Common myeloid progenitor, CD34-positive (primary cell): ENCODE measurements at regions not wholly inside any gene's neighbourhood (a gene's known extent, or its start where the extent isn't known, plus 50 kb on each side); places are given as distances from the start of the nearest gene placed in this dataset.
"Not testable (repeated sequence)": the region's sequence is repeated elsewhere in the genome, so short reads cannot be mapped to it uniquely, and the experiment has no call there.

Source experiments
- CTCF ChIA-PET: fragments of 350-600 bp; sonication (Branson Sonifier 250); formaldehyde crosslinking; loops from one replicate; lab custom pipeline; 2021; ENCODE audit warnings: antibody characterized with exemption; lab: Charles Lee
- POLR2A ChIA-PET: fragments of 350-600 bp; sonication (Branson Sonifier 250); formaldehyde crosslinking; loops from one replicate; lab custom pipeline; 2021; ENCODE audit warnings: antibody characterized with exemption; lab: Charles Lee
- DNase-seq, 3 donors: peaks; one replicate each; pipeline versions ENCODE4 v3.0.0 to v3.0.0-alpha.2; 2013
- H3K27ac ChIP-seq, 2 experiments: 1 replicate in 1 of 2; 2 replicates in 1 of 2; pipeline ENCODE4 v1.7.0; 2013; ENCODE audit warnings: inconsistent platforms in 2 of 2, low read length in 2 of 2, mild to moderate bottlenecking in 2 of 2, low read depth in 1 of 2, moderate library complexity in 1 of 2; ENCODE audit not compliant: severe bottlenecking in 2 of 2, insufficient read depth in 1 of 2, poor library complexity in 1 of 2
- H3K27me3 ChIP-seq, 5 experiments: replicated peaks in 2 of 5; 1 replicate in 3 of 5; 2 replicates in 2 of 5; pipeline versions ENCODE4 v1.6.1 to v1.7.0; 2013; ENCODE audit warnings: low read length in 4 of 5, mild to moderate bottlenecking in 2 of 5, moderate library complexity in 2 of 5, inconsistent platforms in 1 of 5; ENCODE audit not compliant: insufficient read depth in 5 of 5, control insufficient read depth in 4 of 5
- H3K36me3 ChIP-seq, 4 experiments: 1 replicate in 2 of 4; 2 replicates in 2 of 4; pipeline versions ENCODE4 v1.6.1 to v1.7.0; 2013; ENCODE audit warnings: low read length in 3 of 4, control low read depth in 1 of 4, mild to moderate bottlenecking in 1 of 4; ENCODE audit not compliant: control insufficient read depth in 4 of 4, insufficient read depth in 4 of 4
- H3K4me1 ChIP-seq, 4 experiments: 1 replicate in 3 of 4; 2 replicates in 1 of 4; pipeline versions ENCODE4 v1.6.1 to v1.7.1; 2013; ENCODE audit warnings: low read length in 3 of 4, mild to moderate bottlenecking in 3 of 4, control low read depth in 1 of 4, inconsistent platforms in 1 of 4, moderate library complexity in 1 of 4; ENCODE audit not compliant: control insufficient read depth in 4 of 4, insufficient read depth in 4 of 4; ENCODE audit errors: control extremely low read depth in 1 of 4
- H3K4me3 ChIP-seq, 7 experiments: 1 replicate in 4 of 7; 2 replicates in 3 of 7; pipeline versions ENCODE4 v1.5.1 to v1.7.0; 2013; ENCODE audit warnings: mild to moderate bottlenecking in 7 of 7, low read length in 6 of 7, moderate library complexity in 6 of 7, inconsistent platforms in 2 of 7, low read depth in 2 of 7, control low read depth in 1 of 7; ENCODE audit not compliant: insufficient read depth in 4 of 7, control insufficient read depth in 1 of 7; ENCODE audit errors: extremely low read depth in 1 of 7
- H3K9me3 ChIP-seq, 5 experiments: 1 replicate in 4 of 5; 2 replicates in 1 of 5; pipeline versions ENCODE4 v1.6.1 to v1.7.1; 2013; ENCODE audit warnings: low read length in 4 of 5, mild to moderate bottlenecking in 2 of 5, inconsistent platforms in 1 of 5, low read depth in 1 of 5, moderate library complexity in 1 of 5; ENCODE audit not compliant: control insufficient read depth in 4 of 5, insufficient read depth in 2 of 5; ENCODE audit errors: control extremely low read depth in 1 of 5
- WGBS: methylation state at CpG from one replicate; pipeline ENCODE4 v1.1.5; 2013; ENCODE audit not compliant: insufficient coverage; 5-methylcytosine and 5-hydroxymethylcytosine counted together

GRCh38 chr14:28820677-28821076, 54.1 kb downstream of the FOXG1 start:
- ChIA-PET POLR2A (no interaction called here), CTCF (no interaction called here)
- H3K36me3 ChIP-seq = no peaks in the 10 kb centered on the region
- H3K27me3 ChIP-seq = no peaks in the 10 kb centered on the region
- DNase-seq = no peak
- no peaks in the 10 kb centered on the region for H3K4me1 ChIP-seq
- no CpG with 5 or more reads among the region's 1 CpG for WGBS
- no peak overlapping the region for H3K27ac ChIP-seq
- H3K9me3 ChIP-seq = peaks cover 0 to 5% (median 3%) of the 10 kb centered on the region in 5 experiments
- no peak overlapping the region for H3K4me3 ChIP-seq

DNA sequence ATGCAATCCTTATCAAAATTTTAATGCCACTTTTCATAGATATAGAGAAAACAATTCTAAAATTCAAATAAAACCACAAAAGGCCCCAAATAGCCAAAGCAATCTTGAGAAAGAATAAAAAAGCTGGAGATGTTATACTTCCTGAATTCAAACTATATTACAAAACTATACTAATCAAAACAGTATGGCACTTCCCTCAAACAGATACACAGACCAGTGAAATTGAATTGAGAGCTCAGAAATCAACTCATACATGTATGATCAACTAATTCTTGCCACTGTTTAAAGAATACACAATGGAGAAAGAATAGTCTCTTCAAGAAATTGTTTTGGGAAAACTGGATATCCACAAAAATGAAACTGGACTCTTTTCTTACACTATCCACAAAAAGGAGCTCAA, 55.4 kb downstream of the FOXG1 start:
- H3K4me3 ChIP-seq = no peak overlapping the region
- no peaks in the 10 kb centered on the region for H3K27me3 ChIP-seq
- H3K36me3 ChIP-seq = no peaks in the 10 kb centered on the region
- no peak for DNase-seq
- ChIA-PET POLR2A (no interaction called here), CTCF (interaction anchor here (0.8 kb wide), 1 partner anchor 12 kb away, joined by 3 read pairs; no protein-coding TSS in a partner anchor)
- H3K4me1 ChIP-seq = no peaks in the 10 kb centered on the region
- H3K9me3 ChIP-seq = peaks cover 0 to 5% (median 3%) of the 10 kb centered on the region in 5 experiments
- no peak overlapping the region for H3K27ac ChIP-seq

DNA sequence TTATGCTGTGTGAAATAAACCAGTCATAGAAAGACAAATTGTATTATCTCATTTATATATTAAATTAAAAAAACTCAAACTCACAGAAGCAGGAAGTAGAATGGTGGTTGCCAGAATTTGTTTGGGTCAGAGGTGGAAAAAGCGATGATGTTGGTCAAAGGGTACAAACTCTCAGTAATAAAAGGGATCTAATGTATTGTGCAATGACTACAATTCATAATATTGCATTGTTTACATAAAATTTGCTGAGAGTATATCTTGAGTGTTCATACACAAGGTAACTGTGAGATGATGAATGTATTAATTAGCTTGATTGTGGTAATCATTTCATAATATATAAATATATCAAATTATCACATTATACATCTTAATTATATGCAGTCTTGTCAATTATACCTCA, 56.7 kb downstream of the FOXG1 start:
- Histone ChIP-seq H3K36me3 (no peaks in the 10 kb centered on the region), H3K9me3 (peaks cover 0 to 5% (median 3%) of the 10 kb centered on the region in 5 experiments), H3K27me3 (no peaks in the 10 kb centered on the region), H3K4me3 (no peak overlapping the region), H3K27ac (no peak overlapping the region), H3K4me1 (no peaks in the 10 kb centered on the region)
- DNase-seq = no peak
- CTCF ChIA-PET = no interaction called here
- POLR2A ChIA-PET = no interaction called here
- no CpG with 5 or more reads among the region's 1 CpG for WGBS

DNA sequence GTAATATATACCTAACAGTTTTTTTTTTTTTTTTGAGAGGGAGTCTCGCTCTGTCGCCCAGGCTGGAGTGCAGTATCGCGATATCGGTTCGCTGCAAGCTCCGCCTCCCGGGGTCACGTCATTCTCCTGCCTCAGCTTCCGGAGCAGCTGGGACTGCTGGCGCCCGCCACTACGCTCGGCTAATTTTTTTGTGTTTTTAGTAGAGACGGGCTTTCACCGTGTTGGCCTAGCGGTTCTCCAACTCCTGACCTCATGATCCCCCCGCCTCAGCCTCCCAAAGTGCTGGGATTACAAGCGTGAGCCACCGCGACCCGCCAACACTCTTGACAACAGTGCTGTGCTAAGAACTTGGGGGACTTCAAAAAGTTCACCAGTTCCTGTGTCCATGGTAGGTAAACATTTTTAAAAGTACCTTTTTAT, 63.5 kb downstream of the FOXG1 start:
- POLR2A ChIA-PET = no interaction called here
- Histone ChIP-seq H3K4me3 (no peak overlapping the region), H3K27ac (no peak overlapping the region), H3K36me3 (no peaks in the 10 kb centered on the region), H3K27me3 (no peaks in the 10 kb centered on the region), H3K9me3 (no peaks in the 10 kb centered on the region), H3K4me1 (no peaks in the 10 kb centered on the region)
- DNase-seq = no peak
- WGBS = 98% methylated on average over 20 of the region's 22 CpGs
- CTCF ChIA-PET = no interaction called here

GRCh38 chr14:28831126-28831525, 64.5 kb downstream of the FOXG1 start:
- Histone ChIP-seq H3K27ac (no peak overlapping the region), H3K27me3 (no peaks in the 10 kb centered on the region), H3K4me1 (no peaks in the 10 kb centered on the region), H3K36me3 (no peaks in the 10 kb centered on the region), H3K9me3 (no peaks in the 10 kb centered on the region), H3K4me3 (no peak overlapping the region)
- ChIA-PET POLR2A (no interaction called here), CTCF (interaction anchor here (0.6 kb wide), 1 partner anchor 1210 kb away, joined by 3 read pairs; no protein-coding TSS in a partner anchor)
- DNase-seq = no peak
- no CpG with 5 or more reads among the region's 3 CpGs for WGBS

- POLR2A ChIA-PET = interaction anchor here (0.6 kb wide), 1 partner anchor 1529 kb away, joined by 4 read pairs; no protein-coding TSS in a partner anchor
Observed at GRCh38 chr14:28842569-28842968, 76.0 kb downstream of the FOXG1 start.

DNA sequence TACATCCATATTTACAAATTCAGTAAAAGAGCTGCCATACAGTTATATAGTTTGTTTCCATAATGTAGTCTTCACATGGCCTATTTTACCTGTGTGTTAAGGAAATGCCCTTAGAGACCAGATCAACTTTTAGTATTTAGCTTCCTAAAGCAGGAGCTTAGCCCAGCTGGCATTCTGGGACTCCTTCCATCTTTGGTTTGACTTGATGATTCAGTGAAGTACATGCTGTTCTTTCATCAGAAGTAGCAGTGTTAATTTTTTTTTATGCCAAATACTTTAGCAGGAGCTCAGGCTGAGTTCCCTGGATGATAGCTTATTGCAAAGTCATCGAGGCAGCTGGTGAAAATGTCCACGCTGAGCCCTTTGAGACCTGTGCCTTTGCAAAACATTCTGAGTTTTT, 101.0 kb downstream of the FOXG1 start:
- no peaks in the 10 kb centered on the region for H3K4me1 ChIP-seq
- POLR2A ChIA-PET = no interaction called here
- no peak overlapping the region for H3K4me3 ChIP-seq
- no peak overlapping the region for H3K27ac ChIP-seq
- peaks cover 0 to 2% (median 0%) of the 10 kb centered on the region in 5 experiments for H3K9me3 ChIP-seq
- no CpG with 5 or more reads among the region's 2 CpGs for WGBS
- CTCF ChIA-PET = no interaction called here
- H3K27me3 ChIP-seq = no peaks in the 10 kb centered on the region
- DNase-seq = no peak
- no peaks in the 10 kb centered on the region for H3K36me3 ChIP-seq

More at GRCh38 chr14:28842569-28842968, 76.0 kb downstream of the FOXG1 start:
- DNase-seq, CTCF ChIA-PET, H3K36me3 ChIP-seq, H3K4me3 ChIP-seq, H3K27me3 ChIP-seq, H3K9me3 ChIP-seq, H3K27ac ChIP-seq, H3K4me1 ChIP-seq: not testable (repeated sequence)
- WGBS = 94% methylated on average over 5 of the region's 5 CpGs
